NCI-H748 (cell line): ENCODE measurements at regions not wholly inside any gene's neighbourhood (a gene's known extent, or its start where the extent isn't known, plus 50 kb on each side); places are given as distances from the start of the nearest gene placed in this dataset.

Source experiments
- DNase-seq: peaks from one replicate; lab custom pipeline; 2025; ENCODE audit not compliant: unreplicated experiment; lab: John Stamatoyannopoulos, UW

GRCh38 chr6:165987483-165988301 is 180.0 kb downstream of the TBXT start:
- DNase-seq, result peak; percentile 40

GRCh38 chr6:165986914-165987482 is 180.7 kb downstream of the TBXT start:
- DNase-seq, result peak; percentile 10

GRCh38 chr6:165986311-165986913 is 181.2 kb downstream of the TBXT start:
- no peak for DNase-seq

- DNase-seq, result no peak
These were observed 181.8 kb downstream of the TBXT start for GRCh38 chr6:165985806-165986299.

GRCh38 chr6:165985281-165985805 is 182.3 kb downstream of the TBXT start:
- no peak for DNase-seq

- DNase-seq, result no peak
These were observed 182.8 kb downstream of the TBXT start for GRCh38 chr6:165984729-165985275.

GRCh38 chr6:165983112-165984072 is 184.3 kb downstream of the TBXT start:
- DNase-seq, result no peak

GRCh38 chr6:165978476-165978875 is 189.2 kb downstream of the TBXT start:
- DNase-seq, result no peak

GRCh38 chr6:165976684-165977083 is 191.0 kb downstream of the TBXT start:
- DNase-seq, result no peak

- no peak for DNase-seq
These were observed 192.8 kb downstream of the TBXT start for GRCh38 chr6:165974817-165975216.

GRCh38 chr6:165973473-165973872 is 194.2 kb downstream of the TBXT start:
- no peak for DNase-seq

- DNase-seq, result no peak
These were observed 195.4 kb downstream of the TBXT start for GRCh38 chr6:165972139-165972802.

GRCh38 chr6:165971202-165971601 is 196.4 kb downstream of the TBXT start:
- DNase-seq, result no peak

GRCh38 chr6:165970001-165970400 is 197.7 kb downstream of the TBXT start:
- DNase-seq, result no peak

GRCh38 chr6:165969184-165969583 is 198.5 kb downstream of the TBXT start:
- peak; percentile 35 for DNase-seq

GRCh38 chr6:165968408-165968807 is 199.2 kb downstream of the TBXT start:
- no peak for DNase-seq

GRCh38 chr6:165967810-165968407 is 199.7 kb downstream of the TBXT start:
- DNase-seq, result no peak

GRCh38 chr6:165963750-165964149 is 203.9 kb downstream of the TBXT start:
- DNase-seq, result no peak

GRCh38 chr6:165962366-165962765 is 205.3 kb downstream of the TBXT start:
- no peak for DNase-seq
